NB4 (cell line): ENCODE measurements at regions not wholly inside any gene's neighbourhood (a gene's known extent, or its start where the extent isn't known, plus 50 kb on each side); places are given as distances from the start of the nearest gene placed in this dataset.

ENCODE experiments used
- CTCF ChIP-seq: IDR thresholded peaks from one replicate; pipeline ENCODE4 v1.5.1; 2012; ENCODE audit warnings: low read depth, low read length
- MAX ChIP-seq: IDR thresholded peaks from 2 replicates; pipeline ENCODE4 v1.6.1; 2011; ENCODE audit warnings: low read depth, low read length
- MYC ChIP-seq: IDR thresholded peaks from 2 replicates; pipeline ENCODE4 v1.6.1; 2011; ENCODE audit warnings: low read depth, low read length
- POLR2A ChIP-seq: IDR thresholded peaks from 2 replicates; pipeline ENCODE4 v1.6.1; 2011; ENCODE audit warnings: mild to moderate bottlenecking; ENCODE audit not compliant: insufficient read length; ENCODE audit errors: extremely low read depth

- no peak for TF ChIP-seq MAX
- TF ChIP-seq CTCF: no peak
- TF ChIP-seq MYC: no peak
- no peak for TF ChIP-seq POLR2A
These were observed 214.9 kb upstream of the RAB4A start for GRCh38 chr1:229056046-229056445.
